Muscle of leg (tissue), 3 donors: ENCODE measurements at regions not wholly inside any gene's neighbourhood (a gene's known extent, or its start where the extent isn't known, plus 50 kb on each side); places are given as distances from the start of the nearest gene placed in this dataset.

ENCODE experiments used
- DNase-seq: peaks from one replicate; pipeline ENCODE4 v3.0.0; 2013
- H3K27ac ChIP-seq: one replicate; pipeline ENCODE4 v1.5.1; 2013; ENCODE audit warnings: mild to moderate bottlenecking, low read length, control low read depth
- H3K27me3 ChIP-seq: one replicate; pipeline ENCODE4 v1.6.1; 2013; ENCODE audit warnings: low read length; ENCODE audit not compliant: control insufficient read depth, insufficient read depth
- H3K36me3 ChIP-seq: one replicate; pipeline ENCODE4 v1.6.1; 2013; ENCODE audit warnings: low read length; ENCODE audit not compliant: control insufficient read depth, insufficient read depth
- H3K4me1 ChIP-seq: one replicate; pipeline ENCODE4 v1.6.1; 2013; ENCODE audit warnings: low read length; ENCODE audit not compliant: control insufficient read depth, insufficient read depth
- H3K4me3 ChIP-seq: one replicate; pipeline ENCODE4 v1.5.1; 2013; ENCODE audit warnings: low read length, control low read depth
- H3K9me3 ChIP-seq: replicated peaks from 2 replicates; pipeline ENCODE4 v1.6.1; 2013; ENCODE audit warnings: low read depth, low read length; ENCODE audit not compliant: control insufficient read depth
- WGBS: methylation state at CpG from one replicate; pipeline ENCODE4 v1.1.5; 2013; ENCODE audit warnings: missing lambda C conversion rate; ENCODE audit not compliant: insufficient coverage; 5-methylcytosine and 5-hydroxymethylcytosine counted together

- Histone ChIP-seq H3K36me3 (no peaks in the 10 kb centered on the region), H3K27ac (no peak overlapping the region), H3K4me3 (no peak overlapping the region), H3K27me3 (no peaks in the 10 kb centered on the region), H3K9me3 (no peaks in the 10 kb centered on the region), H3K4me1 (no peaks in the 10 kb centered on the region)
- DNase-seq, result no peak
Measured at GRCh38 chr2:193608451-193608850, 1413.7 kb upstream of the TMEFF2 start.

DNA sequence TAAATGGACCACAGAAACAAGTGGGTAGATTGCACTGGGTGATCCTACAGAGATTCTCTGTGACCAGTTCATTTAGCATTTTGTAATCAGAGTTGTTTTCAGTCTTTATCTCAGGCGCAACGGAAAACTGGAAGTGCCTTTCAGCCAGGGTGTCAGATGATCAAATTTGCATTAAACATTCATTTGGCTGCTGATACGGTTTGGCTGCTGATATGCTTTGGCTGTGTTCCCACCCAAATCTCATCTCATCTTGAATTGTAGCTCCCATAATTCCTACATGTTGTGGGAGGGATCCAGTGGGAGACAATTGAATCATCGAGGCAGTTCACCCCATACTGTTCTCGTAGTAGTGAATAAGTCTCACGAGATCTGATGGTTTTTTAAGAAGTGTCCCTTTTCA, 1396.1 kb upstream of the TMEFF2 start:
- H3K36me3 ChIP-seq, result no peaks in the 10 kb centered on the region
- no peak for DNase-seq
- no peak overlapping the region for H3K27ac ChIP-seq
- no peak overlapping the region for H3K4me3 ChIP-seq
- WGBS, result 90% methylated on average over 2 of the region's 6 CpGs
- H3K9me3 ChIP-seq, result peaks cover 9% of the 10 kb centered on the region
- no peaks in the 10 kb centered on the region for H3K27me3 ChIP-seq
- H3K4me1 ChIP-seq, result no peaks in the 10 kb centered on the region

DNA sequence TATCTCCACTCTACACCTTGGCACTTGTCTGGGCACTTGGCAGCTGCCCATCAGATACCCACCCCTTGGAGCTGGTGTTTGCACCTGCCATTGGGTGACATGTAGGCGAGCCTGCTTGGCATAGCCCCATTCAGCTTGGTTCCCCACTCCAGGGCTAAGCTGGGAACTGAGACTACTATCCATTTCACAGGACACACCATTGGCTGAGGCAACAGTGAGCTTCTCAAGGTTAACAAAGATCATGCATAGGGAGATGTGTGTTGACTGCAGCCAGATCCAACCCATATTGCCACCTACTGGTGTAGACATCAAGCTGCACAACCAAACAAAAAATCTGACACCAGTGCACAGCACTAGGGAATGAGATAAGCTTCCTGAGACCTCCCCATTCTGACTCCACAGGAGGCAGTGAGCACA, 1389.8 kb upstream of the TMEFF2 start:
- Histone ChIP-seq H3K27ac (no peak overlapping the region), H3K4me3 (no peak overlapping the region), H3K36me3 (no peaks in the 10 kb centered on the region), H3K27me3 (no peaks in the 10 kb centered on the region), H3K4me1 (no peaks in the 10 kb centered on the region), H3K9me3 (no peaks in the 10 kb centered on the region)
- WGBS, result 80% methylated on average over 1 of the region's 1 CpG
- DNase-seq, result no peak

DNA sequence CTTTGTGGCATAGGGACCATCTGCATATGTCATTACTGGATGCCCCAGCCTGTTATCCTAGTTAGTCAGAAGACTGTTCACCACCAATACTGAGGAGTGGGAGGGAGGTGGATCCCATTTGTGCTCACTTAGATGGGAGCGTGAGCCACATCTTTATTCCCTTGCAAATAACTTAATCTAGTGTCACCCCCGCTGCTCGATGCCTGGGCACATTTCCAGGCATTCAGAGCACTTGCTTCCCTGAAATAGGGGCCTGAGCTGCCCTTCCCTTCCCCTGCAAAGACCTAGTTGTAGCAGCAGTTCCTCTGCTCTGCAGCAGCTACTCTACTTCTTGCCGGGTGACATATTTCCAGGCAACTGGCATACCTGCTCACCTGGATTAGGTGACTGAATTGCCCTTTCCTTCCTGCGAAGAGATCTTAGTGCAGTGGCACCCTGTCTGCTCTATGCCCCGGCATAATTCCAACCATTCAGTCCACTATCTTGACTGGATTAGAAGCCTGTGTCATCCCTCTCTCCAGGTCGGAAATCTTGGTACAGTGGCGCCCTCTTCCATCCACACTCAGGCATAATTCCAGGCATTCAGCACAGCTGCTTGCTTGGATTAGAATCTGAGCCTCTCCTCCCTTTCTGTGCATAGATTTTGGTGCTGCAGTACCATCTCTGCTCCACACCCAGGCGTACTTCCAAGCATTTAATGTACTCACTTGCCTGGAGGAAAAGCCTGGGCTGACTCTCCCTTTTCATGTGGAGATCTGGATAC, 1389.1 kb upstream of the TMEFF2 start:
- no peak for DNase-seq
- Histone ChIP-seq H3K36me3 (no peaks in the 10 kb centered on the region), H3K27ac (no peak overlapping the region), H3K27me3 (no peaks in the 10 kb centered on the region), H3K4me1 (no peaks in the 10 kb centered on the region), H3K4me3 (no peak overlapping the region), H3K9me3 (no peaks in the 10 kb centered on the region)
- WGBS, result 66% methylated on average over 9 of the region's 9 CpGs

DNA sequence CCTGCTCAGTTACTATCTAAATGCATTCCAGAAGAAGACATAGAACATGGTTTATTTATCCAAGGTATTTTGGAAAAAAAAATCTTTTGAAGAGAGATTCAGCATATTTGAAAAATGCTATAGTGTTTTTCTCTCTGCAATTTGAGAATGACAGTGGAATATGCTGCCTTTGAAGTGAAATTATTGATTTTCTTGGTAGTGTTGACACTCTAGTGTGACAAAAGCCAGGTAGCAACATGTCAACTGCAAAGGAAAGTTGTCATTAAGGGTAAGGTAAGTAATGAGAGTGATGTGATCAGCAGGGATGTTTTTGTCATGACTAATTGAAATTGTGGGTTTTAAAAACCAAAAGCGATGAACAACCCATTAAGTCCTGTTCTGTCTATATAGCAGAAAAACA, 1387.1 kb upstream of the TMEFF2 start:
- DNase-seq, result no peak
- no CpG with 5 or more reads among the region's 1 CpG for WGBS
- H3K4me1 ChIP-seq, result no peaks in the 10 kb centered on the region
- H3K4me3 ChIP-seq, result no peak overlapping the region
- no peak overlapping the region for H3K27ac ChIP-seq
- no peaks in the 10 kb centered on the region for H3K36me3 ChIP-seq
- H3K9me3 ChIP-seq, result no peaks in the 10 kb centered on the region
- H3K27me3 ChIP-seq, result no peaks in the 10 kb centered on the region

GRCh38 chr2:193580176-193580950, 1385.6 kb upstream of the TMEFF2 start:
- DNase-seq, result no peak
- Histone ChIP-seq H3K4me3 (no peak overlapping the region), H3K36me3 (no peaks in the 10 kb centered on the region), H3K27me3 (no peaks in the 10 kb centered on the region), H3K9me3 (no peaks in the 10 kb centered on the region), H3K27ac (no peak overlapping the region), H3K4me1 (no peaks in the 10 kb centered on the region)
- WGBS, result 96% methylated on average over 15 of the region's 21 CpGs

GRCh38 chr2:193566886-193567285, 1372.2 kb upstream of the TMEFF2 start:
- Histone ChIP-seq H3K27me3 (no peaks in the 10 kb centered on the region), H3K9me3 (no peaks in the 10 kb centered on the region), H3K4me1 (no peaks in the 10 kb centered on the region), H3K27ac (no peak overlapping the region), H3K36me3 (no peaks in the 10 kb centered on the region), H3K4me3 (no peak overlapping the region)
- WGBS, result no CpG with 5 or more reads among the region's 2 CpGs
- peak; percentile 8 for DNase-seq

DNA sequence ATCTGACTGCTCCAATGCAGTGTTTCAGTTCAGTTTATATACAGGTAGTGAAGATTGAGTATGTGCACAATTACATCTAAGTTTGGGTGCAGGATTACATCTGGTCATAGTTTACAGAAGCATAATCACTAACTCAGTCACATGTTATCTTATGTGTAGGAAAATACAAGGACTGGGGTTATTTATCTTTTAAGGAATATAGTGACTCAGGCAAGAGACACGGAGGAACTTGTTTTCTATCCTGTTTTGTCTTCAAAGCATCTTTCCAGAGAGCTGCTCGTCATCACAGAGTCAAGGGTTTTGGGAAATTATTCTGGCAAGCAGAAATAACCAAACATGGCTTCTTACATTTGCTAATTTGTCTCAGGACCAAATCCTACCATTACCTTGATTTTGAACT, 1371.5 kb upstream of the TMEFF2 start:
- Histone ChIP-seq H3K4me1 (no peaks in the 10 kb centered on the region), H3K27ac (no peak overlapping the region), H3K36me3 (no peaks in the 10 kb centered on the region), H3K4me3 (no peak overlapping the region), H3K9me3 (no peaks in the 10 kb centered on the region), H3K27me3 (no peaks in the 10 kb centered on the region)
- 59% methylated on average over 2 of the region's 2 CpGs for WGBS
- DNase-seq, result no peak

- H3K4me3 ChIP-seq, result no peak overlapping the region
- H3K27ac ChIP-seq, result no peak overlapping the region
- H3K36me3 ChIP-seq, result no peaks in the 10 kb centered on the region
- no peak for DNase-seq
- H3K27me3 ChIP-seq, result no peaks in the 10 kb centered on the region
- H3K4me1 ChIP-seq, result no peaks in the 10 kb centered on the region
- no peaks in the 10 kb centered on the region for H3K9me3 ChIP-seq
Measured at GRCh38 chr2:193562031-193562430, 1367.3 kb upstream of the TMEFF2 start.

DNA sequence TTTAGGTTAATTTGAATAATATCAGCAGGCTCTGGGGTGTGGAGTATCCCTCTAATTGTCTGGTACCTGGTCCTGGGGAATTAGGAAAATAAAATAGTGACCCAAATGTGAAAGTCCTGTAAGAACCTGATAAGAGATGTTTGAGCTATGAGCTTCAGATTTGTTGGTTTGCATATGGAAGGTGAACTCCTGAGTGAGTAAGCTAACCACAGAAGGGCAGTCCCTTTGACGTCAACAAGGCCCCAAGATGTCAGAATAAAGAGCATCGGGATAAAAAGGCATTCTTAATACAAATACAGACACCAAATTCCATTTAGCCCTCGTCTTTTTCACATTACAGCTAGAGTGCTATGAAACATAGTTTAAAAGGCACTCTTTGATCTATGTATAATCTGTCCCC, 1366.3 kb upstream of the TMEFF2 start:
- Histone ChIP-seq H3K27ac (no peak overlapping the region), H3K9me3 (no peaks in the 10 kb centered on the region), H3K4me3 (no peak overlapping the region), H3K4me1 (no peaks in the 10 kb centered on the region), H3K36me3 (no peaks in the 10 kb centered on the region), H3K27me3 (no peaks in the 10 kb centered on the region)
- no CpG with 5 or more reads among the region's 3 CpGs for WGBS
- no peak for DNase-seq
